HG03575 (cell line): ENCODE measurements at regions not wholly inside any gene's neighbourhood (a gene's known extent, or its start where the extent isn't known, plus 50 kb on each side); places are given as distances from the start of the nearest gene placed in this dataset.
"Not testable (repeated sequence)": the region's sequence is repeated elsewhere in the genome, so short reads cannot be mapped to it uniquely, and the experiment has no call there.

Source experiments
- ATAC-seq: cut with Tn5 transposase; IDR thresholded peaks from one replicate; pipeline ENCODE4 v1.9.1; 2021; ENCODE audit not compliant: unreplicated experiment, insufficient number of reproducible peaks, low FRiP score; ENCODE audit errors: extremely low read depth

- no peak for ATAC-seq
These were observed 50.0 kb upstream of the ACYP2 start for GRCh38 chr2:54065411-54065810.

- ATAC-seq, result no peak
These were observed 51.4 kb upstream of the ACYP2 start for GRCh38 chr2:54063967-54064535.

- no peak for ATAC-seq
These were observed 53.0 kb upstream of the ACYP2 start for GRCh38 chr2:54062401-54062800.

GRCh38 chr2:54061272-54061671, 54.1 kb upstream of the ACYP2 start:
- no peak for ATAC-seq

GRCh38 chr2:54059986-54060385, 55.4 kb upstream of the ACYP2 start:
- no peak for ATAC-seq

GRCh38 chr2:54059504-54059903, 55.9 kb upstream of the ACYP2 start:
- ATAC-seq, result no peak

GRCh38 chr2:54058449-54058848, 57.0 kb upstream of the ACYP2 start:
- ATAC-seq, result no peak

GRCh38 chr2:54054774-54055173, 60.6 kb upstream of the ACYP2 start:
- ATAC-seq, result no peak

GRCh38 chr2:54054271-54054670, 61.1 kb upstream of the ACYP2 start:
- peak; percentile 45 for ATAC-seq

- ATAC-seq, result peak; percentile 25
These were observed 61.6 kb upstream of the ACYP2 start for GRCh38 chr2:54053830-54054229.

- no peak for ATAC-seq
These were observed 62.3 kb upstream of the ACYP2 start for GRCh38 chr2:54052825-54053718.

GRCh38 chr2:54050445-54050844, 65.0 kb upstream of the ACYP2 start:
- no peak for ATAC-seq

GRCh38 chr2:54049365-54049764, 66.0 kb upstream of the ACYP2 start:
- no peak for ATAC-seq

- ATAC-seq, result not testable (repeated sequence)
These were observed 66.5 kb upstream of the ACYP2 start for GRCh38 chr2:54048896-54049295.

GRCh38 chr2:54048117-54048785, 67.2 kb upstream of the ACYP2 start:
- ATAC-seq, result no peak

- ATAC-seq, result no peak
These were observed 67.8 kb upstream of the ACYP2 start for GRCh38 chr2:54047658-54048057.

GRCh38 chr2:54047091-54047490, 68.3 kb upstream of the ACYP2 start:
- no peak for ATAC-seq

- ATAC-seq, result no peak
These were observed 72.3 kb upstream of the PSME4 start for GRCh38 chr2:54042897-54043620.

GRCh38 chr2:54042341-54042740, 71.5 kb upstream of the PSME4 start:
- ATAC-seq, result no peak
